Testis (tissue), 2 donors: ENCODE measurements at regions not wholly inside any gene's neighbourhood (a gene's known extent, or its start where the extent isn't known, plus 50 kb on each side); places are given as distances from the start of the nearest gene placed in this dataset.

ENCODE experiments used
- DNase-seq: peaks from one replicate; pipeline ENCODE4 v3.0.0-alpha.2; 2019
- H3K27ac ChIP-seq, 2 donors: fragments of 200-600 bp; sonication (generic); one replicate each; pipeline ENCODE4 v1.5.1; 2019
- H3K27me3 ChIP-seq: fragments of 200-600 bp; sonication (generic); one replicate; pipeline ENCODE4 v1.5.1; 2019
- H3K36me3 ChIP-seq: fragments of 200-600 bp; sonication (generic); one replicate; pipeline ENCODE4 v1.5.1; 2017; ENCODE audit warnings: low read depth; ENCODE audit errors: missing control alignments
- H3K4me1 ChIP-seq: fragments of 200-600 bp; sonication (generic); one replicate; pipeline ENCODE4 v1.5.1; 2019
- H3K4me3 ChIP-seq, 2 donors: fragments of 200-600 bp; sonication (generic); one replicate each; pipeline ENCODE4 v1.5.1; 2017 to 2019
- H3K9me3 ChIP-seq: fragments of 200-600 bp; sonication (generic); one replicate; pipeline ENCODE4 v1.5.1; 2017
- CTCF ChIP-seq, 3 experiments: fragments of 450-650 bp in 2 of 3; fragments of 200-600 bp in 1 of 3; sonication (generic) in 1 of 3; IDR thresholded peaks; one replicate each; pipeline ENCODE4 v1.5.1; 2016 to 2019; ENCODE audit warnings: antibody characterized with exemption in 3 of 3, mild to moderate bottlenecking in 2 of 3, moderate library complexity in 1 of 3
- POLR2A ChIP-seq: fragments of 450-650 bp; IDR thresholded peaks from one replicate; pipeline ENCODE4 v1.6.1; 2017; ENCODE audit warnings: antibody characterized with exemption, mild to moderate bottlenecking, moderate library complexity
- WGBS, 2 donors: methylation state at CpG; one replicate each; pipeline ENCODE4 v1.1.5; 2018; 5-methylcytosine and 5-hydroxymethylcytosine counted together
- intact Hi-C: fragments of 100-400 bp; cut with DNase I; formaldehyde crosslinking; loops from one replicate; pipeline ENCODE4 v1.15.1; 2023; ENCODE audit warnings: low total_unique reads

DNA sequence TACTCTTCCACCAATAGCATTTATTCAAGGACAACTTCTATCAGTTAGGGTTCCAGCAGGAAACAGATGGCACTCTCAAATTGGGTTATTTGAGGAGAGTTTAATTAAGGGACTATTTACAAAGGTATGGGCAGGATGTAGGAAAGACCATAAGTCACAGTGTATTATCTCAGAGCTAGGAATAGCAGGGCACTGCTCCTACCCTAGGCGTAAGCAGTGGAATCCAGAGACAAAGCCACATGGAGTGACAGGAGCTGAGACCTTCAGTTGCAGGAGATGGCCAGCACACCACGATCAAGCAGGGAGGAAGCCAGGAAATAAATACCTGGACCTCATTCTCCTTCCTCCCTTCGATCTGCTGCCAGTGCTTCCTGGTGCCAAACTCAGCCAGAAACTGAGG, 274.9 kb upstream of the SLC30A5 start:
- H3K36me3 ChIP-seq = no peaks in the 10 kb centered on the region
- no peak overlapping the region for H3K27ac ChIP-seq
- no peak overlapping the region for H3K4me3 ChIP-seq
- 70 to 73% methylated on average over 3 of the region's 3 CpGs for WGBS, 2 donors
- intact Hi-C loops = no loop called here
- no peaks in the 10 kb centered on the region for H3K27me3 ChIP-seq
- no peaks in the 10 kb centered on the region for H3K4me1 ChIP-seq
- no peaks in the 10 kb centered on the region for H3K9me3 ChIP-seq
- no peak for DNase-seq
- TF ChIP-seq CTCF (IDR thresholded peaks at IDR 0.05) (no peak), POLR2A (no peak)

DNA sequence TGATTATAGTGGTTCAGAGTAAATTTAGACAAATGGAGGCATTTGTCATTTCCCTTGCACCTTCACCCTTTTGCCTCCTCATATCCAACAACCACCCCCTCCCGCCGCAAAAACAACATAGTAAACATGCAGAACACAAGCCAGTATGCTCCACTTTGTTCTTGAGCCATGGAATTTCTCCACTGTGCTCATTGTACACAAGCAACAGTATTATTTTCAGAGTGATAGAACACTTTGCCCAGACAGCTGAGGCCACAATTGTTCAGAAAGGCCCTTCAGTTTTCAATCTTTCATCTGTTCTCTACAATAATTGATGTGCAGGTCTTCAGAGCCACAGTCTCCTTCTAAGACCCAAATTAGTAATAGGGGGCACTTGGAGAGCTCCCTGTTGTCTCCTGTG, 272.8 kb upstream of the SLC30A5 start:
- intact Hi-C loops = no loop called here
- Histone ChIP-seq H3K27ac (no peak overlapping the region), H3K27me3 (no peaks in the 10 kb centered on the region), H3K9me3 (no peaks in the 10 kb centered on the region), H3K4me1 (no peaks in the 10 kb centered on the region), H3K36me3 (no peaks in the 10 kb centered on the region), H3K4me3 (no peak overlapping the region)
- TF ChIP-seq CTCF (IDR thresholded peaks at IDR 0.05) = no peak
- no peak for TF ChIP-seq POLR2A
- no peak for DNase-seq
- WGBS, 2 donors = 96 to 97% methylated on average over 2 of the region's 2 CpGs

DNA sequence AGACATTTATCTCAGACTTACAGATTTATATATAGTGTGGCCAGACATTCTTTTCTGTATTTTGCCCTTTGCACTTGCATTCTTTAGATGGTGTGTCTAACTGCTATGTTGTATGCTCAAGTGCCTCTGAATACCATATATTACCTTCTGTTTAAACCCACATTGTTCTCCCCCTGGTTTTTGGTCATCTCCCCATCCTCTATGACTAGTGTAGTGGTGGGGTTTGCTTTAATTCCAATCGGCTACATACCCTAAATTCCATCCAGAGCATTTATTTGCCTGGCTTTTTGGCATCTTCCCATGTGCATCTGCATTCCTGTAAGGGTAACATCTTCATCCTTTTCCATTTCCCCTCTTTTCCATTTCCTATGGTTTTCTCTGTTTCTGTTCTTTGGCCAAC, 271.0 kb upstream of the SLC30A5 start:
- Histone ChIP-seq H3K9me3 (no peaks in the 10 kb centered on the region), H3K36me3 (no peaks in the 10 kb centered on the region), H3K4me3 (no peak overlapping the region), H3K4me1 (no peaks in the 10 kb centered on the region), H3K27me3 (no peaks in the 10 kb centered on the region), H3K27ac (no peak overlapping the region)
- intact Hi-C loops = no loop called here
- 76 to 83% methylated on average over 1 of the region's 1 CpG for WGBS, 2 donors
- no peak for DNase-seq
- TF ChIP-seq CTCF (IDR thresholded peaks at IDR 0.05) (no peak), POLR2A (no peak)

GRCh38 chr5:68823301-68823700, 270.5 kb upstream of the SLC30A5 start:
- intact Hi-C loops = no loop called here

More at GRCh38 chr5:68823301-68823700, 270.5 kb upstream of the SLC30A5 start:
- Histone ChIP-seq H3K9me3 (no peaks in the 10 kb centered on the region), H3K27me3 (no peaks in the 10 kb centered on the region), H3K36me3 (no peaks in the 10 kb centered on the region), H3K4me1 (no peaks in the 10 kb centered on the region), H3K27ac (no peak overlapping the region), H3K4me3 (no peak overlapping the region)
- TF ChIP-seq CTCF (IDR thresholded peaks at IDR 0.05) (no peak), POLR2A (no peak)
- DNase-seq = no peak
- WGBS, 2 donors = 88 to 94% methylated on average over 6 of the region's 6 CpGs
